H1 (cell line): ENCODE measurements at regions not wholly inside any gene's neighbourhood (a gene's known extent, or its start where the extent isn't known, plus 50 kb on each side); places are given as distances from the start of the nearest gene placed in this dataset.

Source experiments
- CTCF ChIA-PET: fragments of 300-600 bp; sonication (Branson Sonifier 250); formaldehyde crosslinking; loops from one replicate; lab custom pipeline; 2021; ENCODE audit not compliant: partially characterized antibody; lab: Charles Lee
- POLR2A ChIA-PET: fragments of 300-600 bp; sonication (Branson Sonifier 250); formaldehyde crosslinking; loops from one replicate; lab custom pipeline; 2021; ENCODE audit warnings: inconsistent platforms; ENCODE audit not compliant: partially characterized antibody; lab: Charles Lee
- DNase-seq, 2 experiments: peaks; one replicate each; pipeline versions ENCODE4 v3.0.0 to v3.0.0-alpha.2; 2010 to 2022; ENCODE audit warnings: low spot score in 2 of 2, low read depth in 1 of 2, mixed read lengths in 1 of 2
- FAIRE-seq: peaks from 2 replicates; lab custom pipeline; 2011; peaks lifted over from hg19 to GRCh38; lab: Jason Lieb, UNC
- H2AFZ ChIP-seq: 2 replicates; pipeline ENCODE4 v1.8.1; 2012; ENCODE audit warnings: low read length, inconsistent platforms
- H2AK5ac ChIP-seq: 2 replicates; pipeline ENCODE4 v1.6.1; 2013; ENCODE audit warnings: low read depth, low read length
- H2BK120ac ChIP-seq: replicated peaks from 2 replicates; pipeline ENCODE3; 2013; ENCODE audit warnings: low read depth, low read length, inconsistent platforms
- H2BK12ac ChIP-seq: 2 replicates; pipeline ENCODE4 v1.6.1; 2013; ENCODE audit warnings: low read depth, low read length
- H2BK15ac ChIP-seq: 2 replicates; pipeline ENCODE4 v1.6.1; 2013; ENCODE audit warnings: low read length
- H2BK20ac ChIP-seq: 2 replicates; pipeline ENCODE4 v1.6.1; 2013; ENCODE audit warnings: low read length
- H2BK5ac ChIP-seq: 2 replicates; pipeline ENCODE4 v1.6.1; 2013; ENCODE audit warnings: low read depth, low read length
- H3K14ac ChIP-seq: 2 replicates; pipeline ENCODE4 v1.6.1; 2013; ENCODE audit warnings: inconsistent platforms; ENCODE audit not compliant: insufficient read length
- H3K18ac ChIP-seq: 2 replicates; pipeline ENCODE4 v1.6.1; 2013; ENCODE audit warnings: low read length; ENCODE audit errors: extremely low read depth
- H3K23ac ChIP-seq: 2 replicates; pipeline ENCODE4 v1.6.1; 2013; ENCODE audit warnings: inconsistent platforms; ENCODE audit not compliant: insufficient read length
- H3K23me2 ChIP-seq: 2 replicates; pipeline ENCODE4 v1.6.1; 2013; ENCODE audit warnings: low read depth, low read length
- H3K27ac ChIP-seq: 2 replicates; pipeline ENCODE4 v1.6.1; 2011; ENCODE audit warnings: low read depth, low read length, inconsistent platforms
- H3K27me3 ChIP-seq, 4 experiments: replicated peaks in 1 of 4; 1 replicate in 1 of 4; 2 replicates in 3 of 4; pipeline versions ENCODE4 v1.6.1 to v1.8.1; 2011 to 2013; ENCODE audit warnings: low read length in 3 of 4, mild to moderate bottlenecking in 3 of 4, inconsistent platforms in 2 of 4, mixed read lengths in 2 of 4, moderate library complexity in 1 of 4; ENCODE audit not compliant: control insufficient read depth in 3 of 4, insufficient read depth in 3 of 4; ENCODE audit errors: extremely low read depth in 1 of 4
- H3K36me3 ChIP-seq, 4 experiments: 2 replicates each; pipeline versions ENCODE4 v1.6.1 to v1.8.1; 2011 to 2013; ENCODE audit warnings: mild to moderate bottlenecking in 4 of 4, low read length in 3 of 4, moderate library complexity in 2 of 4, control low read depth in 1 of 4, inconsistent platforms in 1 of 4; ENCODE audit not compliant: insufficient read depth in 4 of 4, control insufficient read depth in 2 of 4
- H3K4ac ChIP-seq: replicated peaks from 2 replicates; pipeline ENCODE3; 2013; ENCODE audit warnings: low read length, low read depth, mixed read lengths, inconsistent platforms; ENCODE audit not compliant: insufficient read length
- H3K4me1 ChIP-seq, 4 experiments: replicated peaks in 1 of 4; 1 replicate in 1 of 4; 2 replicates in 3 of 4; pipeline versions ENCODE4 v1.6.1 to v1.8.1; 2011 to 2013; ENCODE audit warnings: low read length in 3 of 4, inconsistent platforms in 2 of 4, mixed read lengths in 1 of 4; ENCODE audit not compliant: insufficient read depth in 4 of 4, control insufficient read depth in 3 of 4
- H3K4me2 ChIP-seq, 2 experiments: 2 replicates each; pipeline versions ENCODE4 v1.6.1 to v1.8.1; 2011 to 2013; ENCODE audit warnings: low read depth in 2 of 2, low read length in 2 of 2, control low read depth in 1 of 2, inconsistent platforms in 1 of 2, mild to moderate bottlenecking in 1 of 2; ENCODE audit not compliant: insufficient read depth in 1 of 2
- H3K4me3 ChIP-seq, 4 experiments: fragments of 200-600, 300-600 bp in 1 of 4; sonication (generic), shearing (Covaris generic), sonication (Bioruptor Twin) in 1 of 4; 2 replicates each; pipeline versions ENCODE4 v1.5.1 to v1.8.1; 2011 to 2016; ENCODE audit warnings: low read length in 4 of 4, low read depth in 3 of 4, control low read depth in 2 of 4, inconsistent platforms in 2 of 4, mild to moderate bottlenecking in 2 of 4, mixed read lengths in 1 of 4, moderate library complexity in 1 of 4; ENCODE audit not compliant: insufficient read depth in 2 of 4; ENCODE audit errors: extremely low read depth in 1 of 4
- H3K56ac ChIP-seq: replicated peaks from 2 replicates; pipeline ENCODE3; 2013; ENCODE audit warnings: low read depth, mild to moderate bottlenecking, mixed read lengths, low read length, inconsistent platforms; ENCODE audit not compliant: insufficient read length
- H3K79me1 ChIP-seq: 2 replicates; pipeline ENCODE4 v1.6.1; 2013; ENCODE audit warnings: low read depth, low read length, control low read depth
- H3K79me2 ChIP-seq, 2 experiments: 2 replicates each; pipeline versions ENCODE4 v1.6.1 to v1.8.1; 2012 to 2013; ENCODE audit warnings: low read length in 2 of 2, mild to moderate bottlenecking in 2 of 2, inconsistent platforms in 1 of 2; ENCODE audit not compliant: insufficient read depth in 2 of 2, control insufficient read depth in 1 of 2
- H3K9ac ChIP-seq, 4 experiments: replicated peaks in 1 of 4; 1 replicate in 1 of 4; 2 replicates in 3 of 4; pipeline versions ENCODE4 v1.6.1 to v1.8.1; 2011 to 2013; ENCODE audit warnings: low read depth in 3 of 4, low read length in 3 of 4, control low read depth in 2 of 4, mild to moderate bottlenecking in 2 of 4, moderate library complexity in 2 of 4, inconsistent platforms in 1 of 4; ENCODE audit errors: extremely low read depth in 1 of 4
- H3K9me3 ChIP-seq, 2 experiments: 2 replicates each; pipeline versions ENCODE4 v1.6.1 to v1.8.1; 2012 to 2013; ENCODE audit warnings: mild to moderate bottlenecking in 2 of 2, moderate library complexity in 2 of 2, control low read depth in 1 of 2, inconsistent platforms in 1 of 2, low read depth in 1 of 2, low read length in 1 of 2, mixed read lengths in 1 of 2; ENCODE audit not compliant: insufficient read depth in 2 of 2
- H4K20me1 ChIP-seq, 2 experiments: replicated peaks in 1 of 2; 2 replicates each; pipeline versions ENCODE3 to v1.8.1; 2011 to 2013; ENCODE audit warnings: inconsistent platforms in 2 of 2, low read length in 2 of 2, mild to moderate bottlenecking in 1 of 2; ENCODE audit not compliant: insufficient read depth in 2 of 2, control insufficient read depth in 1 of 2
- H4K5ac ChIP-seq: 2 replicates; pipeline ENCODE4 v1.6.1; 2013; ENCODE audit warnings: low read length, low read depth, mixed read lengths, inconsistent platforms; ENCODE audit not compliant: insufficient read length
- H4K8ac ChIP-seq: 2 replicates; pipeline ENCODE4 v1.8.0; 2013; ENCODE audit warnings: mild to moderate bottlenecking, moderate library complexity, low read length, inconsistent platforms; ENCODE audit not compliant: insufficient read depth; ENCODE audit errors: extremely low read depth
- H4K91ac ChIP-seq: replicated peaks from 2 replicates; pipeline ENCODE3; 2013; ENCODE audit warnings: low read length, mixed read lengths, inconsistent platforms; ENCODE audit not compliant: insufficient read length
- CEBPB ChIP-seq: IDR thresholded peaks from 2 replicates; pipeline ENCODE4 v1.6.1; 2012; ENCODE audit warnings: low read depth, low read length
- CTBP2 ChIP-seq: IDR thresholded peaks from 2 replicates; pipeline ENCODE4 v1.7.0; 2011; ENCODE audit warnings: borderline replicate concordance, mild to moderate bottlenecking, moderate library complexity, mixed read lengths, low read length; ENCODE audit not compliant: insufficient read depth, insufficient read length
- EP300 ChIP-seq, 2 experiments: IDR thresholded peaks; 1 replicate in 1 of 2; 2 replicates in 1 of 2; pipeline ENCODE4 v1.6.1; 2011 to 2012; ENCODE audit warnings: low read depth in 2 of 2, low read length in 2 of 2, mild to moderate bottlenecking in 2 of 2, borderline replicate concordance in 1 of 2, inconsistent platforms in 1 of 2, moderate library complexity in 1 of 2
- JUN ChIP-seq: IDR thresholded peaks from 2 replicates; pipeline ENCODE4 v1.6.1; 2011; ENCODE audit warnings: low read depth, mild to moderate bottlenecking, improper control_type of control experiment, low read length
- POLR2A ChIP-seq, 2 experiments: IDR thresholded peaks; 1 replicate in 1 of 2; 2 replicates in 1 of 2; pipeline ENCODE4 v1.6.1; 2011; ENCODE audit warnings: low read depth in 2 of 2, low read length in 2 of 2, mild to moderate bottlenecking in 2 of 2; ENCODE audit errors: control extremely low read depth in 1 of 2
- POU5F1 ChIP-seq: IDR thresholded peaks from 2 replicates; pipeline ENCODE4 v1.6.1; 2011; ENCODE audit warnings: low read depth, mild to moderate bottlenecking, low read length, moderate library complexity
- RBBP5 ChIP-seq: IDR thresholded peaks from 2 replicates; pipeline ENCODE4 v1.7.1; 2012; ENCODE audit warnings: low read depth, mild to moderate bottlenecking, inconsistent platforms, low read length, moderate library complexity, borderline replicate concordance
- SIN3A ChIP-seq, 2 experiments: IDR thresholded peaks in 1 of 2; conservative IDR thresholded peaks in 1 of 2; 2 replicates each; pipeline ENCODE4 v1.6.1; 2011 to 2012; ENCODE audit warnings: low read length in 2 of 2, improper control_type of control experiment in 1 of 2, low read depth in 1 of 2, mild to moderate bottlenecking in 1 of 2
- SP4 ChIP-seq: IDR thresholded peaks from 2 replicates; pipeline ENCODE4 v1.6.1; 2012; ENCODE audit warnings: low read length, inconsistent platforms
- TAF7 ChIP-seq: optimal IDR thresholded peaks from 2 replicates; pipeline ENCODE3; 2011; ENCODE audit warnings: low read depth, mild to moderate bottlenecking, inconsistent platforms, low read length, moderate library complexity, borderline replicate concordance
- TBP ChIP-seq: IDR thresholded peaks from 2 replicates; pipeline ENCODE4 v1.6.1; 2011; ENCODE audit warnings: low read depth, low read length, improper control_type of control experiment
- ZNF274 ChIP-seq: IDR thresholded peaks from 2 replicates; pipeline ENCODE4 v1.7.0; 2012; ENCODE audit warnings: low read length, borderline replicate concordance; ENCODE audit errors: extremely low read depth
- WGBS, 2 experiments: shearing (Covaris generic) in 1 of 2; methylation state at CpG; one replicate each; pipeline versions ENCODE4 v1.1.6 to v1.1.7; 2013 to 2015; ENCODE audit warnings: low lambda C conversion rate in 2 of 2, mixed read lengths in 2 of 2, inconsistent platforms in 1 of 2, low coverage in 1 of 2, missing lambda C conversion rate in 1 of 2; ENCODE audit not compliant: insufficient replicate concordance in 2 of 2, insufficient coverage in 1 of 2, insufficient read length in 1 of 2; ENCODE audit errors: extremely low coverage in 1 of 2, missing lambda C conversion rate in 1 of 2; 5-methylcytosine and 5-hydroxymethylcytosine counted together
- TF ChIP-seq, protein P1 (sequence below): IDR thresholded peaks from 2 replicates; pipeline ENCODE4 v1.6.1; 2012; ENCODE audit warnings: inconsistent platforms

DNA sequence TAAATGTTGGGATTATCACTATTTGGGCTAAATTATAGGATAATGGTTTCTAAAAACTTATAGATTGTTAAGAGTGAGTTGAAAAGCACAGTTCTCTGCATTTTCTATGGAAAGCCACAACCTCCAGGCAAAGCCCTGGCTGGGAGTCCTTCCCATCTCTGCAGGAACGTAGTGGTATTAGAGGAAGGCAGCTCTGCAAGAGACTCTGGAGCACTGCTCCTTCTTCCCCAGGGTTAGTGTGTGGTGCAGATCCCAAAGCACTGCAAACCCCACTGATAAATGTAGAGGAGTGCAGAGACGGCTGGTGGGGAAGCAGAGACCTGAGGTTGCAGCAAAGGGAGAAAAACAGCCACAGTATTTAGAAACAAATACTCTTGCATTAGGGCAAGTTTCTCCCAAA is 225.3 kb downstream of the TINAG start:
- FAIRE-seq: no peak
- Histone ChIP-seq H3K36me3 (no peaks in the 10 kb centered on the region), H3K4ac (no peak overlapping the region), H2BK20ac (no peak overlapping the region), H2AK5ac (no peak overlapping the region), H3K27ac (no peak overlapping the region), H2AFZ (no peak overlapping the region), H4K8ac (no peak overlapping the region), H2BK15ac (no peak overlapping the region), H3K9ac (no peak overlapping the region), H3K79me1 (no peaks in the 10 kb centered on the region), H4K91ac (no peak overlapping the region), H3K4me1 (no peaks in the 10 kb centered on the region), H3K23me2 (no peaks in the 10 kb centered on the region), H3K4me3 (no peak overlapping the region), H3K23ac (no peak overlapping the region), H2BK12ac (no peak overlapping the region), H2BK5ac (no peak overlapping the region)
- POLR2A ChIA-PET: no interaction called here
- no peak for TF ChIP-seq TAF7
- no peak for TF ChIP-seq TBP
- TF ChIP-seq SIN3A (conservative IDR thresholded peaks at IDR 0.05 in 1 of 2, IDR thresholded peaks at IDR 0.05 in 1 of 2; ENCODE audit: low read depth in 1 of 2, low read length in 2 of 2): no peak
- TF ChIP-seq EP300 (IDR thresholded peaks at IDR 0.05; ENCODE audit: borderline replicate concordance in 1 of 2, low read depth in 2 of 2, low read length in 2 of 2): no peak
- TF ChIP-seq, protein P1, sequence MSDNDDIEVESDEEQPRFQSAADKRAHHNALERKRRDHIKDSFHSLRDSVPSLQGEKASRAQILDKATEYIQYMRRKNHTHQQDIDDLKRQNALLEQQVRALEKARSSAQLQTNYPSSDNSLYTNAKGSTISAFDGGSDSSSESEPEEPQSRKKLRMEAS: no peak
- no peak for TF ChIP-seq ZNF274
- TF ChIP-seq CEBPB: no peak
- TF ChIP-seq RBBP5: no peak
- TF ChIP-seq CTBP2: no peak
- no peak for TF ChIP-seq SP4
- TF ChIP-seq POU5F1: no peak
- TF ChIP-seq POLR2A (IDR thresholded peaks at IDR 0.05; ENCODE audit: control extremely low read depth in 1 of 2, low read depth in 2 of 2, low read length in 2 of 2): no peak
- TF ChIP-seq JUN: no peak
- TF ChIP-seq, all 59 proteins: peak for 0
- Histone ChIP-seq H3K27me3 (no peaks in the 10 kb centered on the region), H3K14ac (no peak overlapping the region), H3K56ac (no peak overlapping the region), H2BK120ac (no peak overlapping the region), H4K20me1 (no peaks in the 10 kb centered on the region), H3K18ac (no peak overlapping the region), H3K9me3 (no peaks in the 10 kb centered on the region), H3K79me2 (no peaks in the 10 kb centered on the region), H4K5ac (no peak overlapping the region), H3K4me2 (no peak overlapping the region)
- CTCF ChIA-PET: interaction anchor here (2.0 kb wide), 1 partner anchor 547 kb away, joined by 4 read pairs; no protein-coding TSS in a partner anchor
- WGBS, 2 experiments: 71% methylated on average over 2 of the region's 2 CpGs; no CpG with 5 or more reads in 1 of the 2 experiments
- no peak for DNase-seq
